Right atrium auricular region (tissue), 2 donors: ENCODE measurements at regions not wholly inside any gene's neighbourhood (a gene's known extent, or its start where the extent isn't known, plus 50 kb on each side); places are given as distances from the start of the nearest gene placed in this dataset.

ENCODE experiments used
- DNase-seq: peaks from one replicate; pipeline ENCODE4 v3.0.0-alpha.2; 2019; ENCODE audit warnings: low spot score
- H3K27ac ChIP-seq, 2 donors: fragments of 200-600 bp; sonication (generic); 1 replicate in 1 of 2; 2 replicates in 1 of 2; pipeline ENCODE4 v1.5.1; 2016 to 2019
- H3K27me3 ChIP-seq, 2 donors: fragments of 200-600 bp; sonication (generic); one replicate each; pipeline versions ENCODE4 v1.5.1 to v1.6.0; 2017 to 2019
- H3K36me3 ChIP-seq: fragments of 200-600 bp; sonication (generic); one replicate; pipeline ENCODE4 v1.5.1; 2016
- H3K4me1 ChIP-seq, 2 donors: fragments of 200-600 bp; sonication (generic); one replicate each; pipeline versions ENCODE4 v1.5.1 to v1.6.0; 2017 to 2019
- H3K4me3 ChIP-seq, 2 donors: fragments of 200-600 bp; sonication (generic); 1 replicate in 1 of 2; 2 replicates in 1 of 2; pipeline ENCODE4 v1.5.1; 2017 to 2019; ENCODE audit warnings: mild to moderate bottlenecking in 1 of 2, moderate library complexity in 1 of 2
- H3K9me3 ChIP-seq, 2 donors: fragments of 200-600 bp; sonication (generic); one replicate each; pipeline ENCODE4 v1.5.1; 2019
- CTCF ChIP-seq, 2 donors: fragments of 200-600 bp; sonication (generic); IDR thresholded peaks; one replicate each; pipeline ENCODE4 v1.5.1; 2019; ENCODE audit warnings: antibody characterized with exemption in 2 of 2

DNA sequence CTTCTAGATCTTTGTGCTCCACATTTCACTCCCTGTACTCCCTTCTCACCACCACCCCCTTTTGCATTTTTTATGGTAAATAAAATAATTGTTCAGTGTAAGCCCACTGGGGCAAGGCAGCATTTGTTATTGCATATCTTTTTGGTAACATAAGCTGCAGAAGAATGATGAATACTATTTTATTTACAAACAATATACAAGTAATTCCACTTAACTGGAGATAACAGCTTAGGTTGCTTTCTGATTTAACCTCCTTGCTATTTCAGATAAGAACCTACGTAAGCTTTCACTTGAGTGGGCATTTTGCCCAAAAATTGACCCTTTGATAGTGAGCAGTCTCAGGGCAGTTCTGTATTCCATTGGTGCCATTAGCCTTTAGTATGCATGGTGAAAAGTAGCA, 417.9 kb downstream of the SH3GL2 start:
- Histone ChIP-seq H3K4me1 (no peaks in the 10 kb centered on the region), H3K4me3 (no peak overlapping the region), H3K27me3 (no peaks in the 10 kb centered on the region), H3K27ac (no peak overlapping the region), H3K36me3 (no peaks in the 10 kb centered on the region), H3K9me3 (no peaks in the 10 kb centered on the region)
- DNase-seq: no peak
- TF ChIP-seq CTCF (IDR thresholded peaks at IDR 0.05): no peak

DNA sequence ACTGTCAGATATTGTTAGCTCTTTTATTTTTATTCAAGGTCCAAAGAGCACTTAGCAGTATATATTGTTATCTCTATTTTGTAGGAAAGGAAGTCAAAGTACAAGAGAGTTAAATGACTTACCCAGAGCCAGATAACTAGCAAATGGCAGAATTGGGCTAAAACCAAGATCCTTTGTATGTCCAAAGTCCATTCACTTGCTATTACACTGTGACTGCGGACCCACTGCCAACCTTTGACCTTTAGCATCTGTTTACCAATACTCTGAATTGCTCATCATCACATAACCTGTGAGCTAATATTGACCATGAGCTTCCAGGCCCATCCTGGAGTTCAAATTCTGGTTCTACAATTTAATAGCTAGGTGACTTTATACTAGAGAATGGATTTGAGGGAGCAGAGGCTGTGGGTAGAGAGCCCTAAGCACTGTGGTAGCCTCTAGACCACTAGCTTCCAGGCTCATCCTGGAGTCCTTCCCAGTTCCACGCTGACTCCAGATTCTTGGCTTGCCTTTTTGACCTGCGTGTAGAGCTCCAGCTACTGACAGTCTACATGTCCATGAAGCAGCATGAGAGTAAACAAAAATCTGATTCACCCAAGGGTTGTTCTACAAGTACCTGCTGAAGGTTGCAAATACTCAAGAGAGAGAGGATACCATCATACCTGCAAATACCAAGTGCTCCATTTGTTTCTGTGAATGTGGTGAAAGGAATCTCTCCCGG, 424.0 kb downstream of the SH3GL2 start:
- DNase-seq: no peak
- no peaks in the 10 kb centered on the region for H3K9me3 ChIP-seq
- H3K27me3 ChIP-seq: no peaks in the 10 kb centered on the region
- no peak overlapping the region for H3K27ac ChIP-seq
- no peaks in the 10 kb centered on the region for H3K36me3 ChIP-seq
- no peak overlapping the region for H3K4me3 ChIP-seq
- no peaks in the 10 kb centered on the region for H3K4me1 ChIP-seq
- no peak for TF ChIP-seq CTCF (IDR thresholded peaks at IDR 0.05)

GRCh38 chr9:18006591-18006990, 427.7 kb downstream of the SH3GL2 start:
- no peaks in the 10 kb centered on the region for H3K27me3 ChIP-seq
- no peaks in the 10 kb centered on the region for H3K4me1 ChIP-seq
- no peaks in the 10 kb centered on the region for H3K36me3 ChIP-seq
- no peak for DNase-seq
- H3K27ac ChIP-seq: no peak overlapping the region
- H3K4me3 ChIP-seq: no peak overlapping the region
- no peaks in the 10 kb centered on the region for H3K9me3 ChIP-seq
- TF ChIP-seq CTCF (IDR thresholded peaks at IDR 0.05): no peak

- no peaks in the 10 kb centered on the region for H3K9me3 ChIP-seq
- H3K27ac ChIP-seq: no peak overlapping the region
- H3K27me3 ChIP-seq: no peaks in the 10 kb centered on the region
- H3K36me3 ChIP-seq: no peaks in the 10 kb centered on the region
- TF ChIP-seq CTCF (IDR thresholded peaks at IDR 0.05): no peak
- H3K4me1 ChIP-seq: no peaks in the 10 kb centered on the region
- no peak overlapping the region for H3K4me3 ChIP-seq
- DNase-seq: no peak
Observed at GRCh38 chr9:18007621-18008020, 428.8 kb downstream of the SH3GL2 start.

DNA sequence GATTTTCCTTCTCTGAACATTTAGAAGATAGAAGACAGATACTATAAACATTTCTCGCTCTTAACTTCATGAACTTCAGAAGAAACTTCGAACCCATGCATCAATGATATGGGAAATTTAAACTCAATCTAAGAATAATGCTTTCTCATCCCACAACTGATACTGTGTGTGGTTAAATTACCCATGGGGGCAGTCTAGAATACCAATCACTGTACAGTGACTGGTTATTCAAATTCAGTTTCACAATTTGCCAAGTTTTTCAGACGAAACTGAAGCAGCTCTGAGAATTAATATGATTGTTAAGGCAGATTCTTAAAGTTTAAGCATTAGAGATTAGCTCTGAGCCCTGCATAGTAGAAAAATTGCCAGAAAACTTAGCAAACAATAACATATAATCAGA, 431.0 kb downstream of the SH3GL2 start:
- H3K4me1 ChIP-seq: no peaks in the 10 kb centered on the region
- H3K9me3 ChIP-seq: no peaks in the 10 kb centered on the region
- H3K27me3 ChIP-seq: no peaks in the 10 kb centered on the region
- no peak for TF ChIP-seq CTCF (IDR thresholded peaks at IDR 0.05)
- DNase-seq: no peak
- H3K4me3 ChIP-seq: no peak overlapping the region
- no peak overlapping the region for H3K27ac ChIP-seq
- no peaks in the 10 kb centered on the region for H3K36me3 ChIP-seq

DNA sequence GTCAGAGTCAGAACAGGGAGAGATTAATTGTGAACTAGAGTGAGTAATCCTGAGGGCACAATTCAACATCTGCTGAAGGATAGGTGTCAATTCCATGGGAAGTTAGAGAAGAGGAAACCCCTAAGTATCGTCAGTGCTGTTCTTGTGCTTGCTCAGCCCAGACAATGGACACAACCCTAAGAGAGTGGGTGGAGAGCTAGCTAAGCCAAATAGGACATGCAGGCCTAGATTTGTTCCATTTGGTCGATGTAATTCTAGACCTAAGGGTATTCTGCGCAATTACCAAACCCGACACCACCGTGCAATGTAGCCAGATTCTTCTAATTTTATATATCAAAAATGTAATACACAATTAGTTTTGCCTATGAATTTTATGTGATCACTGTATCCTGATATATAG, 431.6 kb downstream of the SH3GL2 start:
- no peaks in the 10 kb centered on the region for H3K36me3 ChIP-seq
- no peak overlapping the region for H3K27ac ChIP-seq
- TF ChIP-seq CTCF (IDR thresholded peaks at IDR 0.05): no peak
- no peak for DNase-seq
- H3K9me3 ChIP-seq: no peaks in the 10 kb centered on the region
- H3K27me3 ChIP-seq: no peaks in the 10 kb centered on the region
- H3K4me3 ChIP-seq: no peak overlapping the region
- no peaks in the 10 kb centered on the region for H3K4me1 ChIP-seq
